ENCODE measurements at regions not wholly inside any gene's neighbourhood (a gene's known extent, or its start where the extent isn't known, plus 50 kb on each side); places are given as distances from the start of the nearest gene placed in this dataset.
A peak's percentile ranks its signal among the peaks of the same experiment; 100 is the strongest.

- DNase-seq = no peak
Observed at GRCh38 chr20:7656687-7657467, 283.4 kb downstream of the HAO1 start.

- no peak for DNase-seq
Observed at GRCh38 chr20:7657569-7657968, 282.7 kb downstream of the HAO1 start.

GRCh38 chr20:7660165-7660564 lies 280.1 kb downstream of the HAO1 start:
- no peak for DNase-seq

GRCh38 chr20:7665376-7665775 lies 274.9 kb downstream of the HAO1 start:
- no peak for DNase-seq

GRCh38 chr20:7667194-7667593 lies 273.1 kb downstream of the HAO1 start:
- DNase-seq = no peak

GRCh38 chr20:7672571-7672970 lies 267.7 kb downstream of the HAO1 start:
- no peak for DNase-seq

GRCh38 chr20:7673841-7674240 lies 266.4 kb downstream of the HAO1 start:
- no peak for DNase-seq

GRCh38 chr20:7682916-7683315 lies 257.3 kb downstream of the HAO1 start:
- no peak for DNase-seq

GRCh38 chr20:7687065-7687464 lies 253.2 kb downstream of the HAO1 start:
- no peak for DNase-seq

- no peak for DNase-seq
Observed at GRCh38 chr20:7689151-7689550, 251.1 kb downstream of the HAO1 start.

- DNase-seq = no peak
Observed at GRCh38 chr20:7691647-7692269, 248.5 kb downstream of the HAO1 start.

GRCh38 chr20:7692478-7692877 lies 247.8 kb downstream of the HAO1 start:
- no peak for DNase-seq

- DNase-seq = no peak
Observed at GRCh38 chr20:7693761-7694160, 246.5 kb downstream of the HAO1 start.

GRCh38 chr20:7695051-7695495 lies 245.2 kb downstream of the HAO1 start:
- no peak for DNase-seq

GRCh38 chr20:7695635-7696034 lies 244.6 kb downstream of the HAO1 start:
- no peak for DNase-seq

GRCh38 chr20:7696311-7696710 lies 243.9 kb downstream of the HAO1 start:
- DNase-seq = no peak

- DNase-seq = no peak
Observed at GRCh38 chr20:7702141-7702540, 238.1 kb downstream of the HAO1 start.

- DNase-seq = peak in 1 of 14 donors; percentile 5
Observed at GRCh38 chr20:7703551-7703961, 236.7 kb downstream of the HAO1 start.

GRCh38 chr20:7703996-7704395 lies 236.3 kb downstream of the HAO1 start:
- DNase-seq = peak in 1 of 14 donors; percentile 12

GRCh38 chr20:7708112-7708511 lies 232.1 kb downstream of the HAO1 start:
- DNase-seq = no peak

GRCh38 chr20:7708782-7709181 lies 231.5 kb downstream of the HAO1 start:
- no peak for DNase-seq

- DNase-seq = no peak
Observed at GRCh38 chr20:7710440-7710839, 229.8 kb downstream of the HAO1 start.

- no peak for DNase-seq
Observed at GRCh38 chr20:7712661-7713060, 227.6 kb downstream of the HAO1 start.

- DNase-seq = no peak
Observed at GRCh38 chr20:7714549-7714948, 225.7 kb downstream of the HAO1 start.

Data from C1 segment of cervical spinal cord (tissue), 14 donors.